ENCODE measurements at regions not wholly inside any gene's neighbourhood (a gene's known extent, or its start where the extent isn't known, plus 50 kb on each side); places are given as distances from the start of the nearest gene placed in this dataset.
"Not testable (repeated sequence)": the region's sequence is repeated elsewhere in the genome, so short reads cannot be mapped to it uniquely, and the experiment has no call there.

DNA sequence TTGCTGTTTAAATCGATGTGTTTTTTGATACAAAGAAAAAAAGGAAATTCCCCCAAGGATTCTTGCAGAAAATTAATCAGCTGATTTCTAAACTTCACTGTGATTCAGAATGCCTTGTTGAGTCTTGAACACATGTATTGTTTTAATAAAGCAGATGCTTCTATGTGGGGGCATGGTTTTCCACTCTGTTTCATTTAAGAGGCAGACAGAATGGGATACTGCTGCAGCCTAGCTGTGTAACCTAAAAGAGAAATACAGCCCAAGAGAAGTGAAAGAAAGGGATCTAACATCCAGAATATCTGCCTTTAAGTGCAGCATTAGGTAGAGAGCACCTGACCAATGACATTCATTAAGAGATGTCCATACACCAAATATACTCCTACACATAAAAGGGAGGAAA is 365.1 kb upstream of the CCNH start:
- intact Hi-C loops (cut with DNase I): loop anchor here (10.0 kb wide), 1 partner anchor 363 kb away; the partner anchor contains the start of gene CCNH
- no peak for DNase-seq

DNA sequence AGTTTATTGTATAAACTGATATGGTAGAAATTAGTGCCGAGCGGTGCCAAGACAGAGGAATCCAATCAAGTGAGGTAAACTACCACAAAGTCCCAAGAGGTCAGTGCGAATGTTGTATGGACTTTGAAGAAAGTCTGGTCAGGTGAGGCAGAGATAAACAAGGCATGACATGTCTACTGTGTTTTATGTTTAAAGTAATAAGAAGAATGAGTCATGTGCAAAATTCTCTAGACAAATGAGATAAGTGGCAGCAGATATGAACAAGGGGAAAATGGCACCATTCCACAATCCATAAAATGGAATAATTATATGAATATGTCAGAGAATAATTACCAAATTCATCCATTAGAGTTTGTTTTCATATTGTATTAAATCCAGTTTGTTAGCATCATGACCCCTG is 364.1 kb upstream of the CCNH start:
- DNase-seq: no peak
- intact Hi-C loops (cut with DNase I): loop anchor here (10.0 kb wide), 1 partner anchor 362 kb away; the partner anchor contains the start of gene CCNH

GRCh38 chr5:87776302-87776701 is 363.6 kb upstream of the CCNH start:
- DNase-seq: not testable (repeated sequence)
- intact Hi-C loops (cut with DNase I): loop anchor here (10.0 kb wide), 1 partner anchor 362 kb away; the partner anchor contains the start of gene CCNH

DNA sequence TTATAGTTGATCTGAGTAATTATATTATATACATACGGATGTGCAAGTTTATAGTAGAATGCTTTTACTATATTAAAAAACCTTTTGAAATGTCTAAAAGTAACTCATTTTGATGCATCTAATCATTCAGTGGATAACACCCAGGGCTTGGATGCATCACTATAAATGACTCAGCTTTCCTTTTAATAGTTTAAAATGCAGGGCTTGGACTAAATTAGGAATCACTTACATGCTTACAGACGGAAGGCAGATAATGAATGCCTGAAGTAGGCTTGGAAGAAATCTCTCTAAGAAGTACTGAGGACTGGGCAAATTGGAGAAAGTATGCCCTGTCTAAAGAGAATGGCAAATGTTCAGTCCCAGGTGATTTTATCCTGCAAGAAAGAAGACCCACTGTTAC is 362.5 kb upstream of the CCNH start:
- DNase-seq: no peak
- intact Hi-C loops (cut with DNase I): loop anchor here (10.0 kb wide), 1 partner anchor 360 kb away; the partner anchor contains the start of gene CCNH

GRCh38 chr5:87774804-87775203 is 362.1 kb upstream of the CCNH start:
- intact Hi-C loops (cut with DNase I): loop anchor here (10.0 kb wide), 1 partner anchor 360 kb away; the partner anchor contains the start of gene CCNH

DNA sequence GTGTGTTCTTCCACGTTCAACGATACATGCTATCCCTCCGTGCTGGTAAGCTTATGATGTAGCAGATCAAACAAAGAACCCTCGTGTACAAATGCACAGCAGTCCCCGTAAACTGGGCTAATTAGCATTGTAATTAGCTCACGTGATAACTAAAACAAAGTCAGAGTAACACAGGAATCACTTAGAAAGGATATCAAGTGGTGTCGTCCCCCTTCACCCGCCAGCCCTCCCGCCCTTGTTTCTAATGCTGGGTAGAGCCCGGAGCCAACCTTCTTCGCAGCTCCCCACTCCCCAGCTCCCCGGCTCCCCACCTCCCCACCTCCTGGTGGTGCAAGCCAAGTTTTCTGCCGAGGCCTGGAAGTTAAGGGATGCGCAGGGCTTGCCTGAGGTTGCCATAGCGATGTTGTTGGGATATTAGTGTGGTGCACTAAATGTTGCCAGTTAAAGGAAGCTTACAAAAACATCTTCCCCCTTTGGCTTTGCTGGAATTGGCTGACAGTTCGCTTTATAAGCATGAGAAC is 357.9 kb upstream of the CCNH start:
- intact Hi-C loops (cut with DNase I): loop anchor here (10.0 kb wide), 1 partner anchor 356 kb away; the partner anchor contains the start of gene CCNH
- peak; percentile 8 to 75 (median 47) for DNase-seq

More at GRCh38 chr5:87774804-87775203, 362.1 kb upstream of the CCNH start:
- DNase-seq: no peak

DNA sequence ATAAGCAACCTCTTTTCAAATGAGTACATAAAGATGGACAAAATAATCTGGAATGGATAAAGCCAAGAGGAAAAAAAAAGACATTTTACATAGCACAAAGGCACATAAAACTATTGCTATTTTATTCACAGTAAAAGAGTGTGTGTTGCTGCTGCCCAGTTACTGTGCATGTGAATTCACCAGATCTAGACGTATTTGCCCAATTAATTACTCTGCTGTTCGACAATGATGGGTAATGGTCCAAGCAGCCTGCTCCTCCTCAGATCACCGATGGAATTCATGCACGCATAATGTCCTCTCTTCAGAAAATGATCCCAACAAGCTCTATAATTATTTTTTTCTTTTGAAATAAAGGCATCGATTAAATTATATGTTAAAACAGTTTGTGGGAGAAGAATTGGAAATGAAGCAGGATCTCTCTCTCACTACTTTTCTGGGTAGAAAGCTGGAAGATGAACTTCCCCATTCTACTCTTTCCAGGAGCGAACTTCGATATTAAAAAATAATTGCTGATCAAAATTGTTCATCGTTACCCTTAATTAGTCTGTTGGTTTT is 357.4 kb upstream of the CCNH start:
- DNase-seq: peak in 4 of 42 donors; percentile 15 to 56 (median 20)
- intact Hi-C loops (cut with DNase I): loop anchor here (10.0 kb wide), 1 partner anchor 355 kb away; the partner anchor contains the start of gene CCNH

GRCh38 chr5:87769157-87769556 is 356.4 kb upstream of the CCNH start:
- intact Hi-C loops (cut with DNase I): no loop called here
- DNase-seq: no peak

- intact Hi-C loops (cut with DNase I): no loop called here
- DNase-seq: no peak
Observed at GRCh38 chr5:87768190-87768589, 355.5 kb upstream of the CCNH start.

DNA sequence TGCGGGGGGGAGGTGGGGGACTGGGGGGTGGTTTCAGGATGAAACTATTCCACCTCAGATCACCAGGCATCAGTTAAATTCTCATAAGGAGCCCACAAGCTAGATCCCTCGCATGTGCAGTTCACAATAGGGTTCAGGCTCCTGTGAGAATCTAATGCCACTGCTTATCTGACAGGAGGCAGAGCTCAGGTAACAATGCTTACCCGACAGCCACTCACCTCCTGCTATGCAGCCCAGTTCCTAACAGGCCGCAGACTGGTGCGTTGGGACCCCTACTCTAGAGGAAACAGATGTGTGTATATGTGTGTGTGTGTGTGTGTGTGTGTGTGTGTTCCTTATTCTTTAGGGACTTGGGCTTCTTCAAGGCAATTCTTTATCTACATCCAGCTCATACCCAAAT is 352.3 kb upstream of the CCNH start:
- intact Hi-C loops (cut with DNase I): no loop called here
- DNase-seq: no peak

GRCh38 chr5:87762631-87763030 is 349.9 kb upstream of the CCNH start:
- intact Hi-C loops (cut with DNase I): no loop called here
- DNase-seq: no peak

- DNase-seq: no peak
- intact Hi-C loops (cut with DNase I): no loop called here
Observed at GRCh38 chr5:87756951-87757350, 344.2 kb upstream of the CCNH start.

DNA sequence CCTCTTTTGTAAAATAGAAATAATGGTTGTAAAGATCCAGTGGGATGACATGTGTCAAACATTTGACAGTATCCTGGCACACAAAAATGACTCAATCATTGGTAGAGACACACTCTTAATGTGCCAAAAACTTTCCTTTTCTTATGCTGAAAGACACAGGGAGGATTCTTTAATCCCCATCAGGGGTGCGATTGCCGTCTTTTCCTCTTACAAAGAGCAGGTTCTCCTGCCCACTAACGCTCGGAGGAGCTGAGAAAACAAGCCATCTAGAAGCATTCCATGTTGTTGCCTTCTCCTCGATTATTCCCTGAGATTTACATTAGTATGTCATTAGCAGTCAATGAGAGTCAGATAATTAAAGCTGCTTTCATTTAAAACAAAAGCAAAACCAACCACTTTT is 342.6 kb upstream of the CCNH start:
- no peak for DNase-seq
- intact Hi-C loops (cut with DNase I): no loop called here

GRCh38 chr5:87754009-87754757 is 341.5 kb upstream of the CCNH start:
- intact Hi-C loops (cut with DNase I): no loop called here
- no peak for DNase-seq

- intact Hi-C loops (cut with DNase I): no loop called here
- DNase-seq: peak in 3 of 42 donors; percentile 19 to 56 (median 19)
Observed at GRCh38 chr5:87752362-87752761, 339.6 kb upstream of the CCNH start.

DNA sequence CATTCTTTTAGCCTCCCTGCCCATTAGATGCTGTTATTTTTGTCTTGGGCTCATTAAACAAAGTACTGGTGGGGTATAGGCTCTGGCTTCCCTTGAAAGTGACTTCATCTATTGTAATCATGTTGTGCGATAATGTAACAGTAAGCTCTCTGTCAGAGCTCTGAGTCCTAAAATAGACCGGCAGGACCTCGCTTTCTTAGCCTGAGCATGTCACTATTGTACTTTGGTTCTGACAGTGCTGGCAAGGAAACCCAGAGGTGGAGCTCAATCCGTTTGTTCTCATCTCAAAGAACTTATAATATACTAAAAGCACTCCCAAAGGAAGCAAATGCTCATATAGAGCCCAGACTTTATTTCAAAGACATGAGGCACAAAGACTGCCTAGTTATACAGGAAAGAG is 339.1 kb upstream of the CCNH start:
- peak in 32 of 42 donors; percentile 12 to 80 (median 44) for DNase-seq
- intact Hi-C loops (cut with DNase I): no loop called here

- no peak for DNase-seq
- intact Hi-C loops (cut with DNase I): loop anchor here (10.0 kb wide), 1 partner anchor 202 kb away; no protein-coding TSS in a partner anchor
Observed at GRCh38 chr5:87746891-87747377, 334.2 kb upstream of the CCNH start.

- no peak for DNase-seq
- intact Hi-C loops (cut with DNase I): loop anchor here (10.0 kb wide), 1 partner anchor 202 kb away; no protein-coding TSS in a partner anchor
Observed at GRCh38 chr5:87746341-87746740, 333.6 kb upstream of the CCNH start.

GRCh38 chr5:87741881-87742280 is 329.2 kb upstream of the CCNH start:
- intact Hi-C loops (cut with DNase I): loop anchor here (10.0 kb wide), 1 partner anchor 197 kb away; no protein-coding TSS in a partner anchor
- DNase-seq: no peak

DNA sequence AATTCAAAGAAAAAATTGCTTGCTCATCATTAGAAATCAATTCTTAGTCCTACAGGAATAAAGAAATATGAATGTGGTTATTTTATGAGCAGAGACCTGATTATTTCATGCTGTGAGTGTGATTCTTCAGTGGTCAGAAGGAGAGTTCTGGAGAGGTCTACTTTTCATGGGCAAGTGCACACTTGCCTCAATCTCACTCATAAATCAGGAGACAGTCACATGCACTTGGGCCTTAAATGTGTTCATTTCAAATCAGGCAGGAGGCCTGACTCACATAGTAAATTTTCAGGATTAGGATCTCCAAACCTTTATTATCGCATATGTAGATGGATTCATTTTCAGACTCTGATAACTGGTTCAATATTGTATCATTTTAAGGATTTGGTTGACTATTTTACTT is 323.2 kb upstream of the CCNH start:
- no peak for DNase-seq
- intact Hi-C loops (cut with DNase I): no loop called here

Data from head of caudate nucleus (tissue), 42 donors.